GM12892 (cell line): ENCODE measurements at regions not wholly inside any gene's neighbourhood (a gene's known extent, or its start where the extent isn't known, plus 50 kb on each side); places are given as distances from the start of the nearest gene placed in this dataset.

Source experiments
- POLR2A ChIP-seq: IDR thresholded peaks from 2 replicates; pipeline ENCODE4 v1.6.1; 2011; ENCODE audit warnings: low read depth, low read length, control low read depth
- POLR2AphosphoS5 ChIP-seq: IDR thresholded peaks from 2 replicates; pipeline ENCODE4 v1.6.1; 2011; ENCODE audit warnings: low read depth, low read length, control low read depth
- TAF1 ChIP-seq: IDR thresholded peaks from 2 replicates; pipeline ENCODE4 v1.6.1; 2011; ENCODE audit warnings: low read depth, mild to moderate bottlenecking, control low read depth, low read length, borderline replicate concordance

- TF ChIP-seq POLR2A: no peak
- TF ChIP-seq TAF1: no peak
- no peak for TF ChIP-seq POLR2AphosphoS5
These were observed 545.8 kb downstream of the LIG4 start for GRCh38 chr13:107669391-107669993.
